HG03045 (cell line): ENCODE measurements at regions not wholly inside any gene's neighbourhood (a gene's known extent, or its start where the extent isn't known, plus 50 kb on each side); places are given as distances from the start of the nearest gene placed in this dataset.

ENCODE experiments used
- ATAC-seq: cut with Tn5 transposase; IDR thresholded peaks from one replicate; pipeline ENCODE4 v1.9.1; 2021; ENCODE audit warnings: mild to moderate bottlenecking, moderate library complexity; ENCODE audit not compliant: unreplicated experiment

GRCh38 chr5:4855036-4855435, 285.1 kb upstream of the ADAMTS16 start:
- no peak for ATAC-seq

- no peak for ATAC-seq
Measured at GRCh38 chr5:4855880-4856279, 284.2 kb upstream of the ADAMTS16 start.

- no peak for ATAC-seq
Measured at GRCh38 chr5:4857761-4858160, 282.4 kb upstream of the ADAMTS16 start.

GRCh38 chr5:4859500-4860235, 280.5 kb upstream of the ADAMTS16 start:
- ATAC-seq = no peak

GRCh38 chr5:4860631-4861030, 279.5 kb upstream of the ADAMTS16 start:
- no peak for ATAC-seq

- no peak for ATAC-seq
Measured at GRCh38 chr5:4862500-4862899, 277.6 kb upstream of the ADAMTS16 start.

GRCh38 chr5:4866131-4866659, 273.9 kb upstream of the ADAMTS16 start:
- no peak for ATAC-seq

- no peak for ATAC-seq
Measured at GRCh38 chr5:4866817-4867216, 273.3 kb upstream of the ADAMTS16 start.

GRCh38 chr5:4868140-4868735, 271.9 kb upstream of the ADAMTS16 start:
- peak; percentile 64 for ATAC-seq

GRCh38 chr5:4873652-4874051, 266.5 kb upstream of the ADAMTS16 start:
- no peak for ATAC-seq

- no peak for ATAC-seq
Measured at GRCh38 chr5:4874097-4874496, 266.0 kb upstream of the ADAMTS16 start.

GRCh38 chr5:4875942-4876341, 264.2 kb upstream of the ADAMTS16 start:
- no peak for ATAC-seq

GRCh38 chr5:4876804-4877203, 263.3 kb upstream of the ADAMTS16 start:
- ATAC-seq = no peak

GRCh38 chr5:4877579-4877978, 262.6 kb upstream of the ADAMTS16 start:
- ATAC-seq = no peak

GRCh38 chr5:4879075-4879474, 261.1 kb upstream of the ADAMTS16 start:
- ATAC-seq = no peak

- peak; percentile 74 for ATAC-seq
Measured at GRCh38 chr5:4879693-4880303, 260.3 kb upstream of the ADAMTS16 start.

GRCh38 chr5:4880304-4880741, 259.8 kb upstream of the ADAMTS16 start:
- ATAC-seq = no peak

- no peak for ATAC-seq
Measured at GRCh38 chr5:4881366-4882002, 258.6 kb upstream of the ADAMTS16 start.

GRCh38 chr5:4882186-4882585, 257.9 kb upstream of the ADAMTS16 start:
- ATAC-seq = no peak

- ATAC-seq = no peak
Measured at GRCh38 chr5:4883360-4883759, 256.8 kb upstream of the ADAMTS16 start.

- ATAC-seq = no peak
Measured at GRCh38 chr5:4893063-4893744, 246.9 kb upstream of the ADAMTS16 start.
